HG03457 (cell line): ENCODE measurements at regions not wholly inside any gene's neighbourhood (a gene's known extent, or its start where the extent isn't known, plus 50 kb on each side); places are given as distances from the start of the nearest gene placed in this dataset.

ENCODE experiments used
- ATAC-seq: cut with Tn5 transposase; IDR thresholded peaks from one replicate; pipeline ENCODE4 v1.9.1; 2021; ENCODE audit warnings: moderate number of reproducible peaks; ENCODE audit not compliant: unreplicated experiment

DNA sequence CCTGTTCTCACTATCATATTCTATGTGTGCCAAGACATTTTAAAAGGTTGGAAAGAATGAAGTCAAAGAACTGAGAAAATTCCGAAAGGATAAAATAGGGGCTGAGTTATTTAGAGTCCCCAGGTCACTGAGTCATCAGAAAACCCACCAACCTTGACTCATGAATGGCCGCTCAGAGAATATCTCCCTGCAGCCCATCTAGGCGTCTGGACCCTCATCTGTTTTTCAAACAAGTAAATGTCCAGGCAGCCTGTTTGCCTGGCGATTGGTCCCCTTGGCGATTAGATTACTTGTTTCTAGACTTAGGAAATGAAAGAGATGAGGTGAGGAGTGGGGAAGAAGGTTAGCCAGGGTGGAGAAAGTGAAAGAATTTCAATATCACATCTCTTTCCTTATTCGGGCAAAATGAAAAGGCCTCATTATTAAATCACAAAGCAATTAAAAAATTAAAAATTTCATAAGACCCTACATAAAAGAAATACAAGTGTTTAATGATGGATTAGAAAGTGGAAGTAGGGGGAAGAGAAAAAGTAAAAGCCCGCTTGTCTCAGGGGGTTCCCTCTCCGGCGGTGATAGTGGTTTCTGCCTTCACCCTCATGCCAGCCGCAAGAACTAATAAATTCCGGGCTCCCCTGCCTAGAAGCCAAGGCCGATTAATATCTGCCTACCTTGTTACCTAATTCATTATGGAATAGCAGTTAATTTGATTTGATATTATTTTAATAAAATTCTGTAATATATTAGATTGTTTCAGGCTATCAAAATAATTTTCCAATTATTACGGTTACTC, 415.9 kb downstream of the BCL11B start:
- no peak for ATAC-seq

DNA sequence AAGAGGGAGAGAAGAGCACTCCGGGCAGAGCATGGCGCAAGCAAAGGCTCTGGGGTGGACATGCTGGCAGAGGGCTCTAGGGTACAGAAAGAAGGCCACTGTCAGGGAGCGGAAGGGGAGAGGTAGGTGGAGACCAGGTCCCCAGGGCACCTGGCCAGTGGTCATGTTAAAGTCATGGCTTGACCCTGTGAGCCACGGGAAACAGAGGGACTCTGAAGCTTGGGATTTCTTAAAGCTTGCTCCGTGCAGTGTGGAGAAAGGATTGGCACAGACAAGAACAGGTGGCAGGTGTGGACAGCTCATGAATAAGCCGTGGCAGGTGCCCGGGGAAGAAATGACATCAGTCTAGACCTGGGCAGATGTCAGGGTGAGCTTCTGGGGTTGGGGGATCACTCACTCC, 413.8 kb downstream of the BCL11B start:
- ATAC-seq, result no peak

DNA sequence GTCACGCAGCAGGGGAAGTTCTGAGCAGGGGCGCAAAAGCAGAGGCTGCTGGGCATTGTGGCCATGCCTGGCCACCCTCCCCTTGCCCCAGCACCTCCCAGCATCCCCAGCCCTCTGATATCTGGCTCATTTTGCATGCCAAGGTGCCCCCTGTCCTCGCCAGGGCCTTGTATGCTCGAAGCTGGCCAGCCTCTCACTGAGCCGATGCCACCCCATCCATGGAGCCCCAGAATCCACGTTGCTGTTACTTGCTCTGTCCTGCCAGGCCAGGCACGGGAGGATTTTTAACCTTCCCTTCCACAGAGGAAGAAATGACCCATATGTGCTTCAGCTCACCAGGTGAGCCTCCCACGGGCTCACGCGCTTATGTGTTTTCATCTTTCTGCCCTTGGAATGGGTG, 413.4 kb downstream of the BCL11B start:
- ATAC-seq, result no peak

DNA sequence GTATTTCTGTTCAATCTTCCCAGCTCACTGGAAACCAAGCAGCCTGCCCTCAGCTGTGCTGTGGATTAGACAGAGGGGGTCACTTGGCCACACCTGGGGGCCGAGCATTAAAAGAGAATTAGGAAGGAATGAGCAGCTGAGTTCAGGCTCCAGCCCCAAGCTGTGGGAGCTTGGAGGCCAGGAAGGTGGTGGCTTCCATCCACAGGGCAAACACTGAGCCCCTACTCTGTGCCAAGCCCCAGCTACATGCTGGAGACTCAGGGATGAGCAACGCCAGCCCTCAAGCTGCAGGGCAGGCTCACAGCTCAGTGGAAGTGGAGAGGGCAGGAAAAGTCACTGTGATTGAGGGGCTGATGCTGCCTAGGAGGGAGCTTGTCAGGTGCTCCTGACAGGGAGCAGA, 412.7 kb downstream of the BCL11B start:
- ATAC-seq, result no peak

DNA sequence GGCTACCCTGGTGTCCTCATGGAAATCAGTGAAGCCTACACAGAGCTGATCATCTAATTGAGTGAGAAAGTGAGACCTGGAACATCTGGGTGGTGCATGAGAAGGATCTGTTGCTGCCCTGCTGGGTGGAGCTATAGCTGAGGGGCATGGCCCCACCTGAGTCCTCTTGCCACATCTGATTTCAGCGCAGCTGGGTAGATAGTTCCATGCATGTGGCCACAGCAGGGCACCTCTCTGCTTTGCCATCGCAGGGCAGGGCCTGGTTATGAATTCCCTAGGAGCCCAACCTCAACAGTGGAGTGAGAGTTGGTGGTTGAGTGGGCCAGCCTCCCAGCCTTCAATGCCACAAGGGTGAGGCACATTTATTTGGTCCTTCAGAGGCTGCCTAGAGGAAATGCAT, 407.8 kb downstream of the BCL11B start:
- ATAC-seq, result no peak

DNA sequence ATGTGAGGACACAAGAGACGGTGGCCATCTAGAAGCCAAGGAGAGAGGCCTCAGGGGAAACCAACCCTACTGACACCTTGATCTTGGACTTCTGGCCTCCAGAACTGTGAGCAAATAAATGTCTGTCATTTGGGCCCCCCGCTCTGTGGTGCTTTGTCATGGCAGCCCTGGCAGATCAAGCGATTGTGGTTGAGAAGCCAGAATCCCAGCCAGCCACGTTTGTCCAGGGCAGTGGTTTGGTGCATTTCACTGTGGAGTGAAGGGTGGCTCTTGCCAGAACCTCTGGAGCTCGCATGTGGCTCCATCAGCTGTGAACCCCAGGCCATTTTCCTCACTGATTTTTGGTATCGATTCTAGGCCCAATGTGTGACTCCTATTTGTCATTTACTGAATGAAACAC, 404.9 kb downstream of the BCL11B start:
- no peak for ATAC-seq

DNA sequence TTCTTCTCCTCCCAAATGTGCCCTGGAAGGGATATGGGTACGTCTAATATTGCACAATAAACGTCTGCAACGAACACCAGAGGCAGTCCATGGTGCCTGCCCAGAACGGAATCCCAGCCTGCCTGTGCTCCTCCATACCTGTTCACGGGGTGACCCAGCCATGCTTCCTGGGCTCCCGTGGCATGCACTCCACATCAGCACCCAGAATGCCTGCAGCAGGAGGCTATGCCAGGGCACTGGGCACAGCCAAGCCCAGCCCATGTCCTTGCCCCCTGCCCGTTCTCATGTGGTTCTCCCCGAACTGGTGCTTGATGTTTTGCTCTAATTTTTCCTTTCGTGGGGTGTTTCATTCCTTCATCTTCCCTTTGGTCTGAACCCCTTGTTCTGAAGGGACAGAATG, 404.3 kb downstream of the BCL11B start:
- no peak for ATAC-seq

DNA sequence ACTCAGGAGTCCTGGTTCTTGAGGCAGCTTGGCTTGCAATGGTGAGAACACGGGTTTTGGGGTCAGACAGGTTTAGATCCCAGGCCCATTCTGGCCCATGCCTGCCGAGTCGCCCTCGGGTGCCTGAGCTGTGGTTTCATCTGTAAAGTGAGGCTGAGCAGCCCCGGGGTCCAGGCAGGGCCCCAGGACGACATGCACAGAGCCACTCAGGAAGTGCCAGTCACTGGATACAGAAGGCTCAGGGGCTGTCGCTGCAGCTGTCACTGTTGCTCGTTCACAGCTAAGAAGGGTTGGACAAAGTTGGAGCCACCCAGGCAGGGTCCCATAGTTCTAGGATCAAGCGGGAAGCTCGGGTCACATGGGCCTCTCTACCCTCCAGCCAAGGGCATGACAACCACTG, 403.1 kb downstream of the BCL11B start:
- no peak for ATAC-seq

DNA sequence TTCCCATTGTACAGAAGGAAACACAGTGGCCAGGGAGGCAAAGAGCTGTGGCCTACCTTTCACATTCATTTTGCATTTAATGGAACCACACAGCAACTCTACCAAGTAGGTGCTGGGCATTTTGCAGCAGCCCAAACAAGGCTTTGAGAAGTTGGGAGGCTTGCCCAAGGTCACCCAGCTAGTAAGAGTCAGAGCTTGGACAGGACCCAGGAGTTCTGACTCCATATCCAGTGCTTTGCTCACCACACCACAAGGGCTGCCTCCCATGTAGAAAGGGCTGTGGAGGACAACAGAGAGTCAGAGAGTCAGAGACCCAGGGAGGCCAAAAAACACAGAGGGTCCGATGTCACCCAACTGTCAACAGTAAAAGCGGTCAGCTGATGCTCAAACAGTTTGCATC, 400.2 kb downstream of the BCL11B start:
- no peak for ATAC-seq

DNA sequence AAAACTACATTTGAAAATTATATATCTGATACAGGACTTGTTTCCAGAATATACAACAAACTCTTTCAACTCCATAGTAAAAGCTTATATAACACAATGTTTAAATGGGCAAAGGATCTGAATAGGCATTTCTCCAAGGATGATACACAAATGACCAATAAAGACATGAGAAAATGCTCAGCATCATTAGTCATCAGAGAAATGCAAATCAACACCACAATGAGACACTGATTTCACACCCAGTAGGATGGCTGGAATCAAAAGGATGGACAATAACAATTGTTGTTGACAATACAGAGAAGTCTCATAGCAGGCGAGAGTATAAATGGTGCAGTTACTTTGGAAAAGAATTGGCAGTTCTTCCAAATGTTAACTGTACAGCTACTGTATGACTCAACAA, 394.9 kb downstream of the BCL11B start:
- ATAC-seq, result no peak

DNA sequence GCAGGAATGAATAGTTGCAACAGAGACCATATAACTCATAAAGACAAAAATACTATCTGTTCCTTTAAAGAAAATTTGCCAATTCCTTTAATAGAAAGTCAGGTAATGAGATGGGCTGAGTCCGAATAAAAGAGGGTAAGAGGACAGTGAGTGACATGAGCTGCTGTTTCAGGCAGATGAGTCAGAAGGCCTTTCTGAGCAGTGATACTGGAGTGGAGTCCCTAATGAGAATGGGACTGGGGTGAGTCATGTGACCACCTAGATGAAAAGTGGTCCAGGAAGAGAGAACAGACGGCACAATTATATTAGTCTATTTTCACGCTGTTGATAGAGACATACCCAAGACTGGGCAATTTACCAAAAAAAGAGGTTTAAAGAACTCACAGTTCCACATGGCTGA, 393.7 kb downstream of the BCL11B start:
- no peak for ATAC-seq

DNA sequence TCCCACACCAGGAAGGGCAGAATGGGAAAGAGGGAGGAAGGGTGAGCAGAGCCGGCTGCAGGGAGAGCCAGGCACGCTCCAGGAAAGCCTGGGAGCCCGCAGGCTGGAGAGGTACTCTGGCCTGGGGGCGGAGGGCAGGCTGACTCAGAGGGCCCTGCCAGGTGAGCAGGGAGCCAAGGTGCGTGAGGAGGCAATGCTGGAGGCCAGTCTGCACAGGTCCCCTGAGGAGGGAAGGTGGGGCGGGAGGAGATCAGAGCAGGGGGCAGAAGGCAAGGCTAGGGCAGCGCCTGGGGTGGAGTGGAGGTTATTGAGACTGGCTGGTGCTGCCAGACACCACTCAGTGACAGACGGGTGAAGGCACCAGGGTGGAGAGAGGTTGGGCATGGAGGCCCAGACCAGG, 385.0 kb downstream of the BCL11B start:
- no peak for ATAC-seq

DNA sequence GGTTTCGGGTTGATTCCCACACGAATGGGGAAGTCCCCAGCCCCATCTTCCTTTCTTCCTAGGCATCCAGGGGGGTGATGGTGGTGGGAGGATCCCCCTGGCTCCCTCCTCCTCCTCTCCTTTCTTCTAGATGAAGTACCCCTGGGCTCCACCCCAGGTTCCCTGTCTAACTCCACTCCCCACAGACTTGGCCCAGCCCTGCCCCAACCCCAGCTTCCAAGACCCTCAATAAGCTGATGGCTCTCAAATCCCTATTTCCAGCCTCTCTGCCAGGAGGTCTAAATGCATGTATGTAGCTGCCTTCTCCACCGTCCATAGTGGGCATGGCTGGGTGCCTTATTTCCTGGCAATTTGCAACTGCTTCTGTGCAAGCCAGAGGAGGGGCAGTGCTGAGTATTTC, 383.7 kb downstream of the BCL11B start:
- no peak for ATAC-seq

DNA sequence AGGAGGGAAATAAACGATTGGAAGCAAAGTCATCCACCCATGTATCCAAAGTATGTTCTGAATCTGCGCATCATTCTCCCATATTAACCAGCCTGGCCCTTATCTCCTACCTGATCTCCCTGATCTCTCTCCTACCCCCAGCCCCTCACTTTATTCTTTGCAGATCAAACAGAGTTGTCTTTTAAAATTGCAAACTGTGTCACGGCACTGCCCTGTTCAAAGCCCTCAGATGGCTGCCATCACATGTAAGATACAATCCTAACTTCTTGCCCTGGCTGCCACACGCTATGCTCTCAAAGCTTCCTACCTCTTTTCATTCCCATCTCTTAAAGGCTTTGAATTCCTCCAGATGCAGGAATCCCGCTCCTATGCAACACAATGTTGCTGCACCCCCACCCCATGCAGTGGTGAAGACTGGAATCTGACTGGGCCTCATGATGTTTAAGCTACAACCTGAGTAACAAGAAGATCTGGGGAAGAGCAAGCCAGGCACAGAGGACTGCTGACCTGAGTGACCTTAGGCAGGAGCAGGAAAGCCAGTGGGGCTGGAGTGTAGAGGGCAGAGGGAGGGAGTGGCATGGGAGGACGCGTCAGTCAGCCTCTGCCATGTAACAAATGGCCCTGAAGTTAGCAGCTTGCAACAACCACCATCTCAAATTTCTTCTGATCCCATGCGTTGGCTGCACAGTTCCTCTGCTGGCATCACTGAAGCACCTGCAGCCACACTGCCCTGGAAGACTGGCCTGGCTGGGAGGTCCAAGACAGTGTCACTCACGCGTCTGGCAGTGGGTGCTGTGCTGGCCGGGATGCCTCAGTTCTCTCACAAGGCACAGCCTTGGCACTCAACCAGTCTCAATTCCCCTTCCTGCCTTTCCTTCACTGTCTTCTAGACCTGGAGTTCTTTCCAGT, 382.8 kb downstream of the BCL11B start:
- ATAC-seq, result no peak

DNA sequence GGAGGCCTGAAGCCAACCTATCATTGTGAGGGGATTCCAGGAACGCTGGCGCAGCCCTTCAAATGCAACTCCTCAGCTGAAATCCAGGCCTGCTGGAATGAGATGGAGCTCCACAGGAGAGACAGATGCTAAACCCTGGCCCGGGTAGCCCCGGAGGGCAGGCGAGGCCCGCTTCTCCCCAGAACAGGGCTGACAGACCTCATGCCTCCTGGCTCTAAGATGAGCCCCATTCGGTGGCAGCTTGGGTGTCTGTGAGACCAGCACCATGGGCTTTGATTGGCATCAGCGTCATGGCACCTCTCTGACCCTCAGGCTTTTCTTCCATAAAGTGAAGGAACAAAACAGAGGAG, 382.2 kb downstream of the BCL11B start:
- no peak for ATAC-seq

DNA sequence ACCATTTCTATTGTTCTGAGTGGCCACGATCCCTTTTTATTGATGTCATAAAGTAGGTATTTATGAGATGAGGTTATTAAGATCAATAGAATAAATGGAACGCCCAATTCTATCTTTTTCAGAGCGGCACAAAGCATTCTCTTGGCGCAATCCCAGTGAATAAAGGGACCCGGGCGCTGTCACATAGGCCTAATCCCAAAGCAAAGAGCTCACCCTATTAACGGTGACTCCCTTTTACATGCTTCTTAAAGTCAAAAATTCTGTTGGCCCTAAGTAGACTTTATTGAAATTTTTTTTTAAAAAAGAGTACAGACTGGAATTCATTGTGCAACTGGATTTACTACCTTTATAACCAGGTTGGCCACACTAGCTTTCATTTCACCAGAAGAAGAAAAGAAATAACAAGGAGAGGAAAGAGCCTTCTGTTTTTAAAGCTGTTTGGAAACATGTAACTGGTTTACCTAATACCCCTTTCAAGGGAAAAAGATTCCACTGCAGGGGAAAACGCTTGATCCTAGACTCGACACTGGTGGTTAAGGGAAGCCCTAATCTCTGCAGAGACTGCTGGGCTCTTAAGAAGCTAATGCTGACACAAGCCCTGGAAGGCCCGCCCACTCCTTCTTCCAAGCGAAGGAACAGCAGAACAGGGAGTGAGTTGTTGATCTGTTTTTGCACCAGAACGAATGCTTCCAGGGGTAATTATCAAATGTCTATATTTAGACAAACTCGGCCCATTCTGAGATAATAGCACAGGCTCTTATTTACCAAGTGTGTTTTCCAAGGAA, 381.2 kb downstream of the BCL11B start:
- ATAC-seq, result no peak

DNA sequence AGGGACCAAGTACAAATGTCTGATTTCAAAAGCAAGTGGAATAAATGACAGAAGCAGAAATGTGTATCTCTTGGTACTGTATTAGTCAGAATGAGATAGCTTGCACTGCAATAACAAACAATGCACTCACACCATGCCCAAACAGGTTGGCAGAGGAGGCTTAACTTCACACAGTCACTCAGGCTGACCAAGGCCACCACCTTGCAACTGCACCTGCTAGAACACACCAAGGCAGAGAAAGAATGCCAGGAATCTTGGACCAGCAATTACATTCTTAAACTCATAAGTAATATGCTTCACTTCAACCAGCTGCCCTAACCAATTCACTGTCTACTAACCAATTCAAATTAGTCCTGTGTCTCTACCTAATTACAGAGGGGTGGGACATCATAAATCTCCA, 378.3 kb downstream of the BCL11B start:
- no peak for ATAC-seq

DNA sequence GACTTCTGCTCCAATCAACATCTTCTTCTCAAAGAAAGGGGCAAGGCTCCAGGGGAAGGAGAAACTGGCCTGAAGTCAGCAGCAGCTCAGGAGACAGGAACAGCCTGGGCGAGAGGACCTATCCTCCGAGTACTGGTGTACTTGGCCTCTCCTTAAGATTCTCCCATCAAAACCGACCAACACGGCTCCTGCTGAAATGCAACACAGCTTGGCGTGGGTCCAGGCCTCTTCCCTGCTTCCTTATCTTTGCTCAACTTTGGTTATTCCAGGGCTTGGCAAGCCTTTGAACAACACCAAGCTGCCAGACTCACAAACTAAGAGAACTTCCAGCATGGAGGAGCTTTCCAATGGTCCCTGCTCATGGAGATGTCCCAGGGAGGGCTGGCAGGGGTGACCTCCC, 377.4 kb downstream of the BCL11B start:
- no peak for ATAC-seq

DNA sequence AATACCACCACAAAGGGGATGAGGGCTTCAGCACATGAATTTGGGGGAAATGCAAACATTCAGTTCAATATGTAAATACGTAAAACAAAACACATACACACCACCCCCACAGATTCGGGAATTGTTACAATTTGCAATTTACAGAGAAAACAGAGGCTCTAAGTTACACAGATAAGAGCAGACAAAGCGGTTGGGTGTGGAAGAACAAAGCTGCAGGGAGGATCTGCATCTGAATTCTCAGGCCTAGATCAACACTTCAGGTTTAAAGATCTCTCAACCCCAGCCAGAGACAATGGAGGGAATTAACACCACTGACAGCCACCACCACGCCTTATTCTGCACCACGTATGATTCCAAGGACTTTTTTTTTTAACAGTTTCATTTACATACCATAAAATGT, 375.5 kb downstream of the BCL11B start:
- no peak for ATAC-seq

DNA sequence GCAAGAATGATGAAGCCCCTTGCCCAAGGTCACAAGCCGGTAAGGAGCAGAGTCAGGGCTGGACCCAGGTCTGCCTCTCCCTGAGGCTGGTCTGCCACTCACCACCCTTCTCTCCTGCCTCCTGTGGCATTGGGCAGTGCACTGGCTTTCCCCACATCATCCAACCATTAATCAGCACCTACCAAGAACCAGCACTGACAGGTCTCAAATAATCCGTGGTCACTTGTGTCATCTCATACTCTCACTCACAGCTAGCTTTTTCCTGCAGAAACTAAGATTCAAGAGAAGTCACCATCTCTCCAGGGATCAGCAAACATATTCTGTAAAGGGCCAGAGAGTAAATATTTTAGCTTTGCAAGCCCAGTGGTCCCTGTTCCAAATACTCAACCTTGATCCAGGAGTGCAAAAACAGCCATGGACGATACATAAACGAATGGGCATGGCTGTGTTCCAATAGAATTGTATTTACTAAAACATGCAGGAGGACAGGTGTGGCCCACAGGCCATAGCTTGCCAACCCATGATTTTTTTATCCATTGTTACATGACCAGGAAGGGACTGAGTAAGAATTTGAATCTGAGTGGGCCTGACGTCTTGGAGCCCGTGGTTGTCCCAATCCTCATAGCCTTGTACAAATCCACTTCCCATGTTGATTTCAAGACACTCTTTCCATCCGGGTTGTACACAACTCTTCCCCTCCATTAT, 374.2 kb downstream of the BCL11B start:
- ATAC-seq, result no peak

DNA sequence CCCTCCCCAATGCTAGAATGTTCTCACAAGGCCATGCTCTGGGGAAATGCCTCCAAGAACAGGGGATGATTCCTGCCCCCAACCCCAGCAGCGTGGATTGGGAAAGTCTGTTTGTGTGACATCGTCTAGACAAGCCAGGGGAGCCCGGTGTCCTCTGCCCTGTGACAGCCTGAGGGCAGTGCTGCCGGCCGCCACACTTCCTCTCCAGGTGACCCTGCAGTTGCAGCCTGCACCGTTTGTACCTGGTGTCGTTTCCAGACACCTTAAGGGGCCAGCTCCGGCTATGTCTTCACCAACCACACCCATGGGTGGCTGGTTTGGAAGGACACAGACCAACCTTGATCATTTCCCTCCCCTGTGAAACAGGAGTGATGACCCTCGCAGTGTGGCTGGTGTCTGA, 372.6 kb downstream of the BCL11B start:
- ATAC-seq, result no peak
